Endothelial cell of umbilical vein (primary cell): ENCODE measurements at regions not wholly inside any gene's neighbourhood (a gene's known extent, or its start where the extent isn't known, plus 50 kb on each side); places are given as distances from the start of the nearest gene placed in this dataset.

Experiments used
- BruUV-seq: library from RNA; stranded (reverse); fragments of 400-500 nt; replicated peaks from 2 replicates; lab custom pipeline; 2021; lab: Mats Ljungman, UMichigan
- CTCF ChIA-PET: fragments of 300-600, 350-600 bp; sonication (Branson Sonifier 250); formaldehyde crosslinking; loops from one replicate; lab custom pipeline; 2021; ENCODE audit warnings: antibody characterized with exemption, inconsistent platforms; lab: Charles Lee
- POLR2A ChIA-PET: fragments of 300-600, 350-600 bp; sonication (Branson Sonifier 250); formaldehyde crosslinking; loops from one replicate; lab custom pipeline; 2021; ENCODE audit warnings: antibody characterized with exemption, inconsistent platforms; lab: Charles Lee
- DNase-seq: peaks from one replicate; pipeline ENCODE4 v3.0.0-alpha.2; 2011; ENCODE audit warnings: low read depth, low spot score
- FAIRE-seq: peaks from 2 replicates; lab custom pipeline; 2011; peaks lifted over from hg19 to GRCh38; lab: Jason Lieb, UNC
- H2AFZ ChIP-seq: 2 replicates; pipeline ENCODE4 v1.6.0; 2012; ENCODE audit warnings: low read depth, low read length, control low read depth, inconsistent platforms
- H3K27ac ChIP-seq: 2 replicates; pipeline ENCODE4 v1.5.1; 2011; ENCODE audit warnings: low read depth, mild to moderate bottlenecking, control low read depth, low read length, moderate library complexity; ENCODE audit not compliant: insufficient read depth
- H3K27me3 ChIP-seq, 2 experiments: 2 replicates each; pipeline versions ENCODE4 v1.6.0 to v1.6.1; 2011; ENCODE audit warnings: low read length in 2 of 2, mixed read lengths in 1 of 2; ENCODE audit not compliant: control insufficient read depth in 2 of 2, insufficient read depth in 2 of 2
- H3K36me3 ChIP-seq, 2 experiments: 2 replicates in 1 of 2; 3 replicates in 1 of 2; pipeline ENCODE4 v1.5.1; 2011; ENCODE audit warnings: low read length in 2 of 2, mild to moderate bottlenecking in 1 of 2, moderate library complexity in 1 of 2; ENCODE audit not compliant: control insufficient read depth in 2 of 2, insufficient read depth in 2 of 2; ENCODE audit errors: extremely low read depth in 1 of 2
- H3K4me1 ChIP-seq: 3 replicates; pipeline ENCODE4 v1.5.1; 2011; ENCODE audit warnings: mild to moderate bottlenecking, low read length; ENCODE audit not compliant: control insufficient read depth, insufficient read depth; ENCODE audit errors: extremely low read depth
- H3K4me2 ChIP-seq: 2 replicates; pipeline ENCODE4 v1.6.1; 2011; ENCODE audit warnings: low read length, control low read depth, mixed read lengths; ENCODE audit not compliant: insufficient read depth
- H3K4me3 ChIP-seq, 3 experiments: fragments of 200-600 bp in 1 of 3; sonication (generic), shearing (Covaris generic) in 1 of 3; replicated peaks in 1 of 3; 2 replicates each; pipeline ENCODE4 v1.5.1; 2011 to 2016; ENCODE audit warnings: control low read depth in 3 of 3, low read length in 3 of 3, mild to moderate bottlenecking in 2 of 3, inconsistent platforms in 1 of 3, low read depth in 1 of 3, moderate library complexity in 1 of 3; ENCODE audit not compliant: insufficient read depth in 1 of 3
- H3K79me2 ChIP-seq: 2 replicates; pipeline ENCODE4 v1.6.0; 2012; ENCODE audit warnings: low read length, inconsistent platforms; ENCODE audit not compliant: control insufficient read depth, insufficient read depth
- H3K9ac ChIP-seq: replicated peaks from 2 replicates; pipeline ENCODE3; 2011; ENCODE audit warnings: low read length, control low read depth; ENCODE audit not compliant: insufficient read depth; ENCODE audit errors: extremely low read depth
- H3K9me1 ChIP-seq: replicated peaks from 3 replicates; pipeline ENCODE4 v1.6.0; 2011; ENCODE audit warnings: mild to moderate bottlenecking, low read length; ENCODE audit not compliant: control insufficient read depth, insufficient read depth; ENCODE audit errors: extremely low read depth
- H3K9me3 ChIP-seq: replicated peaks from 2 replicates; pipeline ENCODE4 v1.5.1; 2012; ENCODE audit warnings: low read length, inconsistent platforms; ENCODE audit not compliant: control insufficient read depth, insufficient read depth
- H4K20me1 ChIP-seq: replicated peaks from 2 replicates; pipeline ENCODE3; 2011; ENCODE audit warnings: mild to moderate bottlenecking, low read length; ENCODE audit not compliant: control insufficient read depth, insufficient read depth; ENCODE audit errors: extremely low read depth
- EZH2 ChIP-seq: IDR thresholded peaks from 2 replicates; pipeline ENCODE4 v1.6.1; 2012; ENCODE audit warnings: borderline replicate concordance, low read depth, mild to moderate bottlenecking, moderate library complexity, low read length, inconsistent platforms; ENCODE audit not compliant: severe bottlenecking
- FOS ChIP-seq: IDR thresholded peaks from 2 replicates; pipeline ENCODE4 v1.6.1; 2011; ENCODE audit warnings: mild to moderate bottlenecking, low read length, moderate library complexity, borderline replicate concordance; ENCODE audit not compliant: insufficient read depth
- GATA2 ChIP-seq: IDR thresholded peaks from 2 replicates; pipeline ENCODE4 v1.7.0; 2011; ENCODE audit warnings: low read depth, mild to moderate bottlenecking, moderate library complexity, mixed read lengths, low read length; ENCODE audit not compliant: insufficient read length, insufficient read depth
- JUN ChIP-seq: IDR thresholded peaks from 2 replicates; pipeline ENCODE4 v1.6.1; 2011; ENCODE audit warnings: borderline replicate concordance, low read depth; ENCODE audit not compliant: insufficient read length, insufficient read depth
- MAX ChIP-seq: IDR thresholded peaks from 2 replicates; pipeline ENCODE4 v1.6.1; 2011; ENCODE audit not compliant: insufficient read depth, insufficient read length
- MYC ChIP-seq: IDR thresholded peaks from one replicate; pipeline ENCODE4 v1.6.1; 2011; ENCODE audit warnings: mild to moderate bottlenecking, low read depth, low read length
- POLR2A ChIP-seq: IDR thresholded peaks from 2 replicates; pipeline ENCODE4 v1.6.1; 2012; ENCODE audit warnings: low read depth, mild to moderate bottlenecking, control low read depth, low read length
- POLR2AphosphoS5 ChIP-seq: IDR thresholded peaks from 2 replicates; pipeline ENCODE4 v1.6.1; 2012; ENCODE audit warnings: low read depth, mild to moderate bottlenecking, control low read depth, low read length, moderate library complexity; ENCODE audit not compliant: insufficient read depth
- dilution Hi-C: fragments of 300-500 bp; cut with MboI; formaldehyde crosslinking; loops from one replicate; pipeline ENCODE4 v1.15.0; 2019; ENCODE audit warnings: low sequenced_read_pairs; ENCODE audit not compliant: extremely low pct_ligation_motif_present
- intact Hi-C: fragments of 100-400 bp; cut with micrococcal nuclease; formaldehyde crosslinking; loops from one replicate; pipeline ENCODE4 v1.10.0; 2022
- TF ChIP-seq, protein P1 (sequence below), 2 donors: IDR thresholded peaks; 1 replicate in 1 of 2; 2 replicates in 1 of 2; pipeline ENCODE4 v1.5.1; 2011; ENCODE audit warnings: low read length in 2 of 2, mild to moderate bottlenecking in 2 of 2, moderate library complexity in 2 of 2, control low read depth in 1 of 2, inconsistent platforms in 1 of 2, low read depth in 1 of 2; ENCODE audit not compliant: insufficient read depth in 1 of 2; ENCODE audit errors: extremely low read depth in 1 of 2

DNA sequence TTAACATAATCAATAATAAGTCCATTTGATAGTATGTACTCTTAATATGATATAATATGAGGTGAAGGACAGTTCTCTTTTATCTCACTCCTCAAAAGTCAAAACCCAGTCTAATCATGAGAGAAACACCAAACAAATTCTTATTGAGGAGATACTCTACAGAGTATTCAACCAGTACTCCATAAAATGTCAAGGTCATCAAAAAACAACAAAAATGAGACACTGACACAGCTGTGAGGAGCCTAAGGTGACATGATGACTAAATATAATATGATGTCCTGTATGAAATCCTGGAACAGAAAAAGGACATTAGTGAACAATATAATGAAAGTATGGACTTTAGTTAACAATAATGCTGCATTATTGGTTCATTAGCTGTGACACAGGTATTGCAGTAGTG lies 675.1 kb downstream of the HTR1B start:
- Histone ChIP-seq H3K27me3 (no peaks in the 10 kb centered on the region), H3K79me2 (no peaks in the 10 kb centered on the region), H3K27ac (no peak overlapping the region), H2AFZ (no peak overlapping the region), H3K4me2 (no peak overlapping the region), H3K4me1 (no peaks in the 10 kb centered on the region), H3K9ac (no peak overlapping the region), H3K9me3 (no peaks in the 10 kb centered on the region), H3K36me3 (no peaks in the 10 kb centered on the region), H3K9me1 (no peaks in the 10 kb centered on the region), H4K20me1 (no peaks in the 10 kb centered on the region), H3K4me3 (no peak overlapping the region)
- FAIRE-seq, result no peak
- dilution Hi-C loops, result no loop called here
- TF ChIP-seq JUN, result no peak
- no peak for TF ChIP-seq EZH2
- TF ChIP-seq POLR2A, result no peak
- TF ChIP-seq, protein P1, sequence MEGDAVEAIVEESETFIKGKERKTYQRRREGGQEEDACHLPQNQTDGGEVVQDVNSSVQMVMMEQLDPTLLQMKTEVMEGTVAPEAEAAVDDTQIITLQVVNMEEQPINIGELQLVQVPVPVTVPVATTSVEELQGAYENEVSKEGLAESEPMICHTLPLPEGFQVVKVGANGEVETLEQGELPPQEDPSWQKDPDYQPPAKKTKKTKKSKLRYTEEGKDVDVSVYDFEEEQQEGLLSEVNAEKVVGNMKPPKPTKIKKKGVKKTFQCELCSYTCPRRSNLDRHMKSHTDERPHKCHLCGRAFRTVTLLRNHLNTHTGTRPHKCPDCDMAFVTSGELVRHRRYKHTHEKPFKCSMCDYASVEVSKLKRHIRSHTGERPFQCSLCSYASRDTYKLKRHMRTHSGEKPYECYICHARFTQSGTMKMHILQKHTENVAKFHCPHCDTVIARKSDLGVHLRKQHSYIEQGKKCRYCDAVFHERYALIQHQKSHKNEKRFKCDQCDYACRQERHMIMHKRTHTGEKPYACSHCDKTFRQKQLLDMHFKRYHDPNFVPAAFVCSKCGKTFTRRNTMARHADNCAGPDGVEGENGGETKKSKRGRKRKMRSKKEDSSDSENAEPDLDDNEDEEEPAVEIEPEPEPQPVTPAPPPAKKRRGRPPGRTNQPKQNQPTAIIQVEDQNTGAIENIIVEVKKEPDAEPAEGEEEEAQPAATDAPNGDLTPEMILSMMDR (IDR thresholded peaks at IDR 0.05; ENCODE audit: extremely low read depth in 1 of 2, insufficient read depth in 1 of 2, low read depth in 1 of 2, low read length in 2 of 2), result no peak
- TF ChIP-seq GATA2, result no peak
- no peak for DNase-seq
- intact Hi-C loops, result no loop called here
- CTCF ChIA-PET, result interaction anchor here (1.7 kb wide), 1 partner anchor 10 kb away, joined by 5 read pairs; no protein-coding TSS in a partner anchor
- POLR2A ChIA-PET, result no interaction called here
- BruUV-seq, result no TSS peak

DNA sequence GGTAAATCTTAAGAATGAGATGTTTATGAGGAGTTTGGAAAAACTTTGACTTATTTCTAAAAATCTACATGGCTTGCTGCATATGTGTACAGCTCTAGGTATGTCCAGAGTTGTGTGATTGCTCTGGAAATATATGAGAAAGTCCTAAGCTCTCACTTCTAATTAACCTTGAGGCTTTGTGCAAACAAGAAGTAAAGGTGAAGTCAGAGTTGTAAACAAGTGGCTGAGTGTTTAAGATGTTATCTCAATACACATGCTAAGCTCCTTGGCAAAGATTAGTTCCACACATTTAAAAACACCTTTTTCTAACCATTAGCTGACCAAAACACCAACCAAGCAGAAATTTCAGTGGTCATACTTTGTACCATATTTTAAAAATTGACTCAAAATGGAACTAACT lies 684.2 kb downstream of the HTR1B start:
- CTCF ChIA-PET, result interaction anchor here (1.6 kb wide), 2 partner anchors 9 to 15 kb away, joined by 5 to 7 read pairs; no protein-coding TSS in a partner anchor

More for the DNA sequence above, 684.2 kb downstream of the HTR1B start:
- Histone ChIP-seq H3K9me3 (no peaks in the 10 kb centered on the region), H3K36me3 (no peaks in the 10 kb centered on the region), H3K79me2 (no peaks in the 10 kb centered on the region), H3K9ac (no peak overlapping the region), H3K4me2 (no peak overlapping the region), H3K27ac (no peak overlapping the region), H3K9me1 (no peaks in the 10 kb centered on the region), H2AFZ (no peak overlapping the region), H4K20me1 (no peaks in the 10 kb centered on the region), H3K27me3 (no peaks in the 10 kb centered on the region), H3K4me3 (no peak overlapping the region), H3K4me1 (no peaks in the 10 kb centered on the region)
- TF ChIP-seq JUN (no peak), POLR2A (no peak), MYC (no peak), POLR2AphosphoS5 (no peak), MAX (no peak), GATA2 (no peak), FOS (no peak), EZH2 (no peak)
- TF ChIP-seq, protein P1 (IDR thresholded peaks at IDR 0.05; ENCODE audit: extremely low read depth in 1 of 2, insufficient read depth in 1 of 2, low read depth in 1 of 2, low read length in 2 of 2), result no peak
- dilution Hi-C loops, result no loop called here
- POLR2A ChIA-PET, result no interaction called here
- no TSS peak for BruUV-seq
- DNase-seq (peak; percentile 32), FAIRE-seq (no peak)
- intact Hi-C loops, result no loop called here
